ENCODE measurements at regions not wholly inside any gene's neighbourhood (a gene's known extent, or its start where the extent isn't known, plus 50 kb on each side); places are given as distances from the start of the nearest gene placed in this dataset.

GRCh38 chr2:48890454-48891131 is 135.1 kb upstream of the LHCGR start:
- Histone ChIP-seq H3K36me3 (ENCODE audit: insufficient read depth, low read length) (no peaks in the 10 kb centered on the region), H3K79me2 (ENCODE audit: low read length) (no peaks in the 10 kb centered on the region), H3K9me2 (replicated peaks; ENCODE audit: insufficient read depth, low read length) (no peaks in the 10 kb centered on the region)

DNA sequence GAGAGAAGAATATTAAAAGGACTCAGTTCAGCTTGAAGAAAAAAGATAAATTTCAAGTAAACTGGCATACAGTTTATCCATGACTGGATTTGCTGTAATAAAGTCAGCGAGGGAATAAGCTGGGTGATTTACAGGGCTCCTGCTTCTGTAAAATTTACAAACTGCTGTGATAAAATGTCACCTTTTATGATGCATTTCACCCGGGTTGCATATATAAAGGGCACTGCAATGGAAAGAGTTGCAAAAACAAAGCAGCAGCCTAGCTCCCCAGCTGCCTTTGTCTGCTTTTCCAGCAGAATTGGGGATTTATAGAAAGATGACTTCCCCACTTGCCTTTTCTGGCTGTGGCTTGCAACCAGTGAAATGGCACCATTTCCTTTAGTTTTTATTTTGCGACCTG is 132.5 kb upstream of the LHCGR start:
- Histone ChIP-seq H3K36me3 (ENCODE audit: insufficient read depth, low read length) (no peaks in the 10 kb centered on the region), H2AFZ (ENCODE audit: low read length) (no peak overlapping the region), H3K9ac (ENCODE audit: low read length) (no peak overlapping the region), H3K27ac (ENCODE audit: low read length) (no peak overlapping the region), H3K4me1 (ENCODE audit: low read length) (no peaks in the 10 kb centered on the region), H3K9me2 (replicated peaks; ENCODE audit: insufficient read depth, low read length) (no peaks in the 10 kb centered on the region), H3K9me3 (ENCODE audit: low read length) (no peaks in the 10 kb centered on the region), H4K20me1 (ENCODE audit: insufficient read depth, low read depth, low read length) (no peaks in the 10 kb centered on the region), H3K79me2 (ENCODE audit: low read length) (no peaks in the 10 kb centered on the region), H3K4me2 (ENCODE audit: low read depth, low read length, poor library complexity, severe bottlenecking) (no peak overlapping the region), H3K4me3 (ENCODE audit: low read length) (no peak overlapping the region), H3K27me3 (ENCODE audit: low read length) (0 out of 2 replicates have a peak, but pooled peaks cover 2% of the 10 kb centered on the region)
- no peak for DNase-seq

More at GRCh38 chr2:48890454-48891131, 135.1 kb upstream of the LHCGR start:
- Histone ChIP-seq H3K27ac (ENCODE audit: low read length) (no peak overlapping the region), H3K4me2 (ENCODE audit: low read depth, low read length, poor library complexity, severe bottlenecking) (no peak overlapping the region), H2AFZ (ENCODE audit: low read length) (no peak overlapping the region), H3K9me3 (ENCODE audit: low read length) (no peaks in the 10 kb centered on the region), H3K4me3 (ENCODE audit: low read length) (no peak overlapping the region), H4K20me1 (ENCODE audit: insufficient read depth, low read depth, low read length) (no peaks in the 10 kb centered on the region), H3K27me3 (ENCODE audit: low read length) (no peaks in the 10 kb centered on the region), H3K4me1 (ENCODE audit: low read length) (no peaks in the 10 kb centered on the region), H3K9ac (ENCODE audit: low read length) (no peak overlapping the region)
- DNase-seq: no peak

- Histone ChIP-seq H3K79me2 (ENCODE audit: low read length) (no peaks in the 10 kb centered on the region), H3K9me2 (replicated peaks; ENCODE audit: insufficient read depth, low read length) (no peaks in the 10 kb centered on the region), H3K9ac (ENCODE audit: low read length) (no peak overlapping the region), H3K4me3 (ENCODE audit: low read length) (no peak overlapping the region), H3K36me3 (ENCODE audit: insufficient read depth, low read length) (no peaks in the 10 kb centered on the region), H4K20me1 (ENCODE audit: insufficient read depth, low read depth, low read length) (no peaks in the 10 kb centered on the region), H3K27me3 (ENCODE audit: low read length) (0 out of 2 replicates have a peak, but pooled peaks cover 2% of the 10 kb centered on the region), H2AFZ (ENCODE audit: low read length) (no peak overlapping the region), H3K4me1 (ENCODE audit: low read length) (no peaks in the 10 kb centered on the region), H3K27ac (ENCODE audit: low read length) (no peak overlapping the region), H3K9me3 (ENCODE audit: low read length) (no peaks in the 10 kb centered on the region), H3K4me2 (ENCODE audit: low read depth, low read length, poor library complexity, severe bottlenecking) (no peak overlapping the region)
- DNase-seq: no peak
These were observed 131.4 kb upstream of the LHCGR start for GRCh38 chr2:48886919-48887318.

GRCh38 chr2:48885841-48886240 is 130.3 kb upstream of the LHCGR start:
- Histone ChIP-seq H3K27ac (ENCODE audit: low read length) (no peak overlapping the region), H3K9ac (ENCODE audit: low read length) (no peak overlapping the region), H3K4me3 (ENCODE audit: low read length) (no peak overlapping the region), H2AFZ (ENCODE audit: low read length) (no peak overlapping the region), H3K79me2 (ENCODE audit: low read length) (no peaks in the 10 kb centered on the region), H3K9me3 (ENCODE audit: low read length) (no peaks in the 10 kb centered on the region), H4K20me1 (ENCODE audit: insufficient read depth, low read depth, low read length) (no peaks in the 10 kb centered on the region), H3K36me3 (ENCODE audit: insufficient read depth, low read length) (no peaks in the 10 kb centered on the region), H3K27me3 (ENCODE audit: low read length) (0 out of 2 replicates have a peak, but pooled peaks cover 2% of the 10 kb centered on the region), H3K4me1 (ENCODE audit: low read length) (no peaks in the 10 kb centered on the region), H3K9me2 (replicated peaks; ENCODE audit: insufficient read depth, low read length) (no peaks in the 10 kb centered on the region), H3K4me2 (ENCODE audit: low read depth, low read length, poor library complexity, severe bottlenecking) (no peak overlapping the region)
- DNase-seq: no peak

GRCh38 chr2:48883661-48884060 is 128.1 kb upstream of the LHCGR start:
- no peaks in the 10 kb centered on the region for H3K4me1 ChIP-seq (ENCODE audit: low read length)
- H3K4me2 ChIP-seq (ENCODE audit: low read depth, low read length, poor library complexity, severe bottlenecking): no peak overlapping the region
- no peak overlapping the region for H3K9ac ChIP-seq (ENCODE audit: low read length)
- H3K9me2 ChIP-seq (replicated peaks; ENCODE audit: insufficient read depth, low read length): no peaks in the 10 kb centered on the region
- H2AFZ ChIP-seq (ENCODE audit: low read length): no peak overlapping the region
- H3K9me3 ChIP-seq (ENCODE audit: low read length): no peaks in the 10 kb centered on the region
- no peak for DNase-seq
- 0 out of 2 replicates have a peak, but pooled peaks cover 2% of the 10 kb centered on the region for H3K27me3 ChIP-seq (ENCODE audit: low read length)
- no peak overlapping the region for H3K27ac ChIP-seq (ENCODE audit: low read length)
- no peaks in the 10 kb centered on the region for H3K36me3 ChIP-seq (ENCODE audit: insufficient read depth, low read length)
- no peak overlapping the region for H3K4me3 ChIP-seq (ENCODE audit: low read length)
- H3K79me2 ChIP-seq (ENCODE audit: low read length): no peaks in the 10 kb centered on the region
- no peaks in the 10 kb centered on the region for H4K20me1 ChIP-seq (ENCODE audit: insufficient read depth, low read depth, low read length)

GRCh38 chr2:48874282-48874681 is 118.8 kb upstream of the LHCGR start:
- Histone ChIP-seq H3K4me3 (ENCODE audit: low read length) (no peak overlapping the region), H3K9me2 (replicated peaks; ENCODE audit: insufficient read depth, low read length) (no peaks in the 10 kb centered on the region), H3K27ac (ENCODE audit: low read length) (no peak overlapping the region), H3K36me3 (ENCODE audit: insufficient read depth, low read length) (no peaks in the 10 kb centered on the region), H3K9me3 (ENCODE audit: low read length) (no peaks in the 10 kb centered on the region), H2AFZ (ENCODE audit: low read length) (no peak overlapping the region), H3K4me2 (ENCODE audit: low read depth, low read length, poor library complexity, severe bottlenecking) (no peak overlapping the region), H3K27me3 (ENCODE audit: low read length) (no peaks in the 10 kb centered on the region), H4K20me1 (ENCODE audit: insufficient read depth, low read depth, low read length) (no peaks in the 10 kb centered on the region), H3K79me2 (ENCODE audit: low read length) (no peaks in the 10 kb centered on the region), H3K9ac (ENCODE audit: low read length) (no peak overlapping the region), H3K4me1 (ENCODE audit: low read length) (no peaks in the 10 kb centered on the region)
- no peak for DNase-seq

DNA sequence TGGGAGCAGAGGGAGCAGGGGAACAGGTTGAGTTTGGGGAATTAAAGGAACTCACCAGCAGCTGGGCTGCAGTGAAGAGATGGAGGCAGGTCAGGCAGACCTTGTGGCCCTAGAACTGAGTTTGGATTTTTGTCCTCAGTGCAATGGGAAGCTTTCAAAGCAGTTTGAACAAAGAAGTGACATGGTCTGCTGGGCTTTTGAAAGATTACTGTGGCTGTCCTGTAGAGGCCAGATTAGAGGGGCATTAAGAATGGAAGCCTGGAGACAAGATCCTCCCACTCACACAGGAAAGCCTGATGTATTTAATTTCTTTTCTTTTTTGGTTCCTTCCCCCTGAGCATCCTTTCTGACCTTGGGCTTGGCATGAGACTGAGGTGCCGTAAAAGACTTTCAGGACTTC is 118.1 kb upstream of the LHCGR start:
- Histone ChIP-seq H3K79me2 (ENCODE audit: low read length) (no peaks in the 10 kb centered on the region), H3K4me2 (ENCODE audit: low read depth, low read length, poor library complexity, severe bottlenecking) (no peak overlapping the region), H3K27ac (ENCODE audit: low read length) (no peak overlapping the region), H3K9ac (ENCODE audit: low read length) (no peak overlapping the region), H4K20me1 (ENCODE audit: insufficient read depth, low read depth, low read length) (no peaks in the 10 kb centered on the region), H2AFZ (ENCODE audit: low read length) (no peak overlapping the region), H3K27me3 (ENCODE audit: low read length) (no peaks in the 10 kb centered on the region), H3K9me2 (replicated peaks; ENCODE audit: insufficient read depth, low read length) (no peaks in the 10 kb centered on the region), H3K4me3 (ENCODE audit: low read length) (no peak overlapping the region), H3K36me3 (ENCODE audit: insufficient read depth, low read length) (no peaks in the 10 kb centered on the region), H3K9me3 (ENCODE audit: low read length) (no peaks in the 10 kb centered on the region), H3K4me1 (ENCODE audit: low read length) (no peaks in the 10 kb centered on the region)
- no peak for DNase-seq

- no peaks in the 10 kb centered on the region for H4K20me1 ChIP-seq (ENCODE audit: insufficient read depth, low read depth, low read length)
- no peak overlapping the region for H3K27ac ChIP-seq (ENCODE audit: low read length)
- no peak overlapping the region for H3K4me3 ChIP-seq (ENCODE audit: low read length)
- H3K9me2 ChIP-seq (replicated peaks; ENCODE audit: insufficient read depth, low read length): no peaks in the 10 kb centered on the region
- no peak for DNase-seq
- H3K9ac ChIP-seq (ENCODE audit: low read length): no peak overlapping the region
- H3K4me1 ChIP-seq (ENCODE audit: low read length): no peaks in the 10 kb centered on the region
- H3K36me3 ChIP-seq (ENCODE audit: insufficient read depth, low read length): no peaks in the 10 kb centered on the region
- no peak overlapping the region for H3K4me2 ChIP-seq (ENCODE audit: low read depth, low read length, poor library complexity, severe bottlenecking)
- no peaks in the 10 kb centered on the region for H3K79me2 ChIP-seq (ENCODE audit: low read length)
- no peaks in the 10 kb centered on the region for H3K27me3 ChIP-seq (ENCODE audit: low read length)
- no peak overlapping the region for H2AFZ ChIP-seq (ENCODE audit: low read length)
- no peaks in the 10 kb centered on the region for H3K9me3 ChIP-seq (ENCODE audit: low read length)
These were observed 115.4 kb upstream of the LHCGR start for GRCh38 chr2:48870942-48871341.
